Astrocyte (in vitro differentiated cells and primary cell): ENCODE measurements at regions not wholly inside any gene's neighbourhood (a gene's known extent, or its start where the extent isn't known, plus 50 kb on each side); places are given as distances from the start of the nearest gene placed in this dataset.

Source experiments
- DNase-seq: peaks from one replicate; pipeline ENCODE4 v3.0.0-alpha.2; 2010; ENCODE audit warnings: low read depth
- FAIRE-seq: peaks from 2 replicates; lab custom pipeline; 2011; peaks lifted over from hg19 to GRCh38; lab: Jason Lieb, UNC
- H2AFZ ChIP-seq: 2 replicates; pipeline ENCODE4 v1.6.0; 2012; ENCODE audit warnings: low read depth, low read length, inconsistent platforms
- H3K27ac ChIP-seq: 2 replicates; pipeline ENCODE4 v1.5.1; 2011; ENCODE audit warnings: low read depth, low read length, inconsistent platforms
- H3K27me3 ChIP-seq: 2 replicates; pipeline ENCODE4 v1.6.0; 2011; ENCODE audit warnings: low read length, inconsistent platforms; ENCODE audit not compliant: insufficient read depth
- H3K36me3 ChIP-seq: 2 replicates; pipeline ENCODE4 v1.5.1; 2011; ENCODE audit warnings: low read length, inconsistent platforms; ENCODE audit not compliant: insufficient read depth
- H3K4me1 ChIP-seq: 2 replicates; pipeline ENCODE4 v1.5.1; 2011; ENCODE audit warnings: low read length, inconsistent platforms; ENCODE audit not compliant: insufficient read depth
- H3K4me2 ChIP-seq: 2 replicates; pipeline ENCODE4 v1.6.0; 2012; ENCODE audit warnings: low read length, inconsistent platforms
- H3K4me3 ChIP-seq: 2 replicates; pipeline ENCODE4 v1.5.1; 2011; ENCODE audit warnings: low read depth, mild to moderate bottlenecking, low read length, inconsistent platforms; ENCODE audit not compliant: insufficient read depth
- H3K79me2 ChIP-seq: 2 replicates; pipeline ENCODE4 v1.6.0; 2012; ENCODE audit warnings: mild to moderate bottlenecking, low read length, inconsistent platforms; ENCODE audit not compliant: insufficient read depth
- H3K9ac ChIP-seq: 2 replicates; pipeline ENCODE4 v1.6.0; 2012; ENCODE audit warnings: mild to moderate bottlenecking, low read length, inconsistent platforms
- H3K9me3 ChIP-seq: 2 replicates; pipeline ENCODE4 v1.5.1; 2012; ENCODE audit warnings: low read depth, mild to moderate bottlenecking, low read length, inconsistent platforms; ENCODE audit not compliant: insufficient read depth
- H4K20me1 ChIP-seq: 2 replicates; pipeline ENCODE4 v1.6.0; 2012; ENCODE audit warnings: low read length, inconsistent platforms; ENCODE audit not compliant: insufficient read depth
- H3K27ac Mint-ChIP-seq: one replicate; pipeline ENCODE4 v1.8.0; 2021; ENCODE audit warnings: mild to moderate bottlenecking, mixed read lengths; ENCODE audit not compliant: unreplicated experiment
- H3K27me3 Mint-ChIP-seq: one replicate; pipeline ENCODE4 v1.8.0; 2021; ENCODE audit warnings: low read depth, mixed read lengths; ENCODE audit not compliant: unreplicated experiment
- H3K36me3 Mint-ChIP-seq: one replicate; pipeline ENCODE4 v1.8.0; 2021; ENCODE audit warnings: low read depth, mixed read lengths; ENCODE audit not compliant: unreplicated experiment
- H3K4me1 Mint-ChIP-seq: one replicate; pipeline ENCODE4 v1.8.0; 2021; ENCODE audit warnings: low read depth, mixed read lengths; ENCODE audit not compliant: unreplicated experiment
- H3K4me3 Mint-ChIP-seq: one replicate; pipeline ENCODE4 v1.8.0; 2021; ENCODE audit warnings: mild to moderate bottlenecking, moderate library complexity, mixed read lengths; ENCODE audit not compliant: unreplicated experiment
- H3K9me3 Mint-ChIP-seq: one replicate; pipeline ENCODE4 v1.8.0; 2021; ENCODE audit warnings: mild to moderate bottlenecking, mixed read lengths; ENCODE audit not compliant: unreplicated experiment
- EZH2 ChIP-seq: IDR thresholded peaks from 2 replicates; pipeline ENCODE4 v1.6.1; 2012; ENCODE audit warnings: mild to moderate bottlenecking, low read length, inconsistent platforms; ENCODE audit not compliant: insufficient read depth
- TF ChIP-seq, protein P1 (sequence below): IDR thresholded peaks from 2 replicates; pipeline ENCODE4 v1.5.1; 2011; ENCODE audit warnings: low read depth, mild to moderate bottlenecking, inconsistent platforms, low read length, moderate library complexity; ENCODE audit not compliant: insufficient read depth

DNA sequence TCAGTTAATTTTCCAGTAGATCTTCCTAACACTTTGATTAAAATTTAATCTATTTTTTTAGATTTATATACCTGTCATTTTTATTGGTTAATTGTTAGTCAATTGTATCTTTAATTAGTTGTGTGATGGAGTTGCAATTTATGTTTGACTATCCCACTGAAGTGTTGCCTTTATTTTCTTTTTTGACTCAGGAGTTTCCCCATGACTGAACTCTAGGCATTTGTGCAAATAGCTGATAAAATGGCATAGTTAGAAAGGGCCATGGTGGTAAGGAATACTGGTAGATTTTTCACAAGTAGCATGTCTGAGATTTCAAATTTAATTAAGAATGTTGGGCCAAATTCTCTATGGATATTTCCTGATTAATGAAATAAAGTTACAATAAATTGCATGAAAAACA, 273.1 kb upstream of the DAB2 start:
- Histone ChIP-seq H3K4me1 (no peaks in the 10 kb centered on the region), H3K9ac (no peak overlapping the region), H3K9me3 (no peaks in the 10 kb centered on the region), H3K27ac (no peak overlapping the region), H2AFZ (no peak overlapping the region), H3K4me2 (no peak overlapping the region), H3K36me3 (no peaks in the 10 kb centered on the region), H3K27me3 (no peaks in the 10 kb centered on the region), H4K20me1 (no peaks in the 10 kb centered on the region), H3K79me2 (no peaks in the 10 kb centered on the region), H3K4me3 (no peak overlapping the region)
- H3K27ac Mint-ChIP-seq: no peak overlapping the region
- FAIRE-seq: no peak
- no peaks in the 10 kb centered on the region for H3K4me1 Mint-ChIP-seq
- no peak overlapping the region for H3K4me3 Mint-ChIP-seq
- no peak for DNase-seq
- no peaks in the 10 kb centered on the region for H3K9me3 Mint-ChIP-seq
- TF ChIP-seq, protein P1, sequence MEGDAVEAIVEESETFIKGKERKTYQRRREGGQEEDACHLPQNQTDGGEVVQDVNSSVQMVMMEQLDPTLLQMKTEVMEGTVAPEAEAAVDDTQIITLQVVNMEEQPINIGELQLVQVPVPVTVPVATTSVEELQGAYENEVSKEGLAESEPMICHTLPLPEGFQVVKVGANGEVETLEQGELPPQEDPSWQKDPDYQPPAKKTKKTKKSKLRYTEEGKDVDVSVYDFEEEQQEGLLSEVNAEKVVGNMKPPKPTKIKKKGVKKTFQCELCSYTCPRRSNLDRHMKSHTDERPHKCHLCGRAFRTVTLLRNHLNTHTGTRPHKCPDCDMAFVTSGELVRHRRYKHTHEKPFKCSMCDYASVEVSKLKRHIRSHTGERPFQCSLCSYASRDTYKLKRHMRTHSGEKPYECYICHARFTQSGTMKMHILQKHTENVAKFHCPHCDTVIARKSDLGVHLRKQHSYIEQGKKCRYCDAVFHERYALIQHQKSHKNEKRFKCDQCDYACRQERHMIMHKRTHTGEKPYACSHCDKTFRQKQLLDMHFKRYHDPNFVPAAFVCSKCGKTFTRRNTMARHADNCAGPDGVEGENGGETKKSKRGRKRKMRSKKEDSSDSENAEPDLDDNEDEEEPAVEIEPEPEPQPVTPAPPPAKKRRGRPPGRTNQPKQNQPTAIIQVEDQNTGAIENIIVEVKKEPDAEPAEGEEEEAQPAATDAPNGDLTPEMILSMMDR: no peak
- TF ChIP-seq EZH2: no peak
- H3K36me3 Mint-ChIP-seq: no peaks in the 10 kb centered on the region
- H3K27me3 Mint-ChIP-seq: no peaks in the 10 kb centered on the region

DNA sequence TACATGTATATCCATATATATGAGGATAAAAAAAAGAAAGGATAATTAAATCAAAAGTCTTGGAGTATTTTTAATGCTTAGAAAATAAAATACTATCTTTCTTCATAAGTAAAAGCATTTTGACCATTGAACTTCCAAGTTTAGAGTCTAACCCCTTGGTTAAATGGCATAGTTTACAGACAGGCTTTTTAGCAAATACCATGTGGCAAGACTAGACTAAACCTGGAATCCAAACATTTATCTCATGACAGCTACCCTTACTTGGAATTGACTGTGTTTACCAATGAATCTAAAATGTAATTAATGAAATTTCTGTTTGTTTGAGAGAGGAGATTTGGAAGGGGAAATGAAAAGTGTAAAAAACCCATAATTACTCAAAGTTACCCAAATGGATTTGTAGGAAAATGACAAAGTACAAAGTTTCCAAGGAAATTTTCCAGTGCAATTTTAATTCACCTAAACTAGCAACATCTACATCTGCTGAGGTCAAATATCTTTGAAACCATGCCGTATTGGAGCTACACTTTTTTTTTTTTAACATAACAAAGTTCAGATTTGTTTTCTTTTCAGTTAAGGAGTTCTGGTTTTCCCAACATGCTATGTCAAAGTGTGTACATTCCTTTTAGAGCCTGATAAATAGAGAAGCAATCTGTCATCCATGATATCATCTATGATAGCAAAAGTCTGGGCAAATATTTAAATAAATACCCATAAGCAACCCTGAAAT, 272.1 kb upstream of the DAB2 start:
- Histone ChIP-seq H3K4me1 (no peaks in the 10 kb centered on the region), H2AFZ (no peak overlapping the region), H3K27ac (no peak overlapping the region), H3K79me2 (no peaks in the 10 kb centered on the region), H3K9ac (no peak overlapping the region), H3K27me3 (no peaks in the 10 kb centered on the region), H4K20me1 (no peaks in the 10 kb centered on the region), H3K4me3 (no peak overlapping the region), H3K4me2 (no peak overlapping the region), H3K9me3 (no peaks in the 10 kb centered on the region), H3K36me3 (no peaks in the 10 kb centered on the region)
- H3K4me3 Mint-ChIP-seq: no peak overlapping the region
- TF ChIP-seq, protein P1: no peak
- TF ChIP-seq EZH2: no peak
- no peaks in the 10 kb centered on the region for H3K4me1 Mint-ChIP-seq
- H3K9me3 Mint-ChIP-seq: no peaks in the 10 kb centered on the region
- H3K27me3 Mint-ChIP-seq: no peaks in the 10 kb centered on the region
- H3K27ac Mint-ChIP-seq: no peak overlapping the region
- H3K36me3 Mint-ChIP-seq: no peaks in the 10 kb centered on the region
- DNase-seq (no peak), FAIRE-seq (no peak)

DNA sequence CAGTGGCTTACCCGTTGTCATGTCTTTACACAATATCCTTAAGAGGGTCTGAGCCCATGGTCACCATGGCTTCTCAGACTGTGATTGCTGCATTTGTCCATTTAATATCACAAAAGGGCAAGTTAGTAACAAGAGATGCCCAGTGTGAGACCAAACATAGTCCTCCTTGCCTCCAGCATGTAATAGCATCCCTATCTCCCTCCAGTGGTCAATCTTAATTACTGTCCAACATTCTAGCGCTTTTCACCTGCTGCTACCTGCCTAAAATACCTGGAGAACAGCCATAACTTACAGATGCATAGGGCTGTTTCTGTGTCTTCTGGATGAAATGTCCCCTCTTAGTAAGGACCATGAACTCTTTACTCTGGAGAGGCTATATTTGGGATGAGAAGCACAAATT, 267.2 kb upstream of the DAB2 start:
- Histone ChIP-seq H3K79me2 (no peaks in the 10 kb centered on the region), H3K27ac (no peak overlapping the region), H3K27me3 (no peaks in the 10 kb centered on the region), H4K20me1 (no peaks in the 10 kb centered on the region), H3K4me1 (no peaks in the 10 kb centered on the region), H3K4me2 (no peak overlapping the region), H3K36me3 (no peaks in the 10 kb centered on the region), H2AFZ (no peak overlapping the region), H3K4me3 (no peak overlapping the region), H3K9me3 (no peaks in the 10 kb centered on the region), H3K9ac (no peak overlapping the region)
- Mint-ChIP-seq H3K4me1 (no peaks in the 10 kb centered on the region), H3K4me3 (no peak overlapping the region), H3K27me3 (no peaks in the 10 kb centered on the region), H3K36me3 (no peaks in the 10 kb centered on the region), H3K9me3 (peaks cover 7% of the 10 kb centered on the region), H3K27ac (no peak overlapping the region)
- FAIRE-seq (no peak), DNase-seq (no peak)
- TF ChIP-seq EZH2: no peak
- TF ChIP-seq, protein P1: no peak
